NT2/D1 (cell line): ENCODE measurements at regions not wholly inside any gene's neighbourhood (a gene's known extent, or its start where the extent isn't known, plus 50 kb on each side); places are given as distances from the start of the nearest gene placed in this dataset.

Experiments
- SUZ12 ChIP-seq: IDR thresholded peaks from 2 replicates; pipeline ENCODE4 v1.6.1; 2011; ENCODE audit not compliant: insufficient read length, insufficient read depth; ENCODE audit errors: extremely low read depth
- YY1 ChIP-seq: IDR thresholded peaks from 2 replicates; pipeline ENCODE4 v1.6.1; 2011; ENCODE audit not compliant: insufficient read length, insufficient read depth
- ZNF274 ChIP-seq: IDR thresholded peaks from 2 replicates; pipeline ENCODE4 v1.6.1; 2011; ENCODE audit warnings: mild to moderate bottlenecking, low read depth, low read length

- TF ChIP-seq SUZ12 (no peak), YY1 (no peak), ZNF274 (no peak)
Observed at GRCh38 chr17:443109-443508, 90.5 kb upstream of the RPH3AL start.
